Stomach smooth muscle (tissue), 2 donors: ENCODE measurements at regions not wholly inside any gene's neighbourhood (a gene's known extent, or its start where the extent isn't known, plus 50 kb on each side); places are given as distances from the start of the nearest gene placed in this dataset.
"Not testable (repeated sequence)": the region's sequence is repeated elsewhere in the genome, so short reads cannot be mapped to it uniquely, and the experiment has no call there.

Experiments
- H3K27ac ChIP-seq: one replicate; pipeline ENCODE4 v1.7.0; 2013; ENCODE audit warnings: mild to moderate bottlenecking, low read length, inconsistent platforms
- H3K27me3 ChIP-seq, 2 donors: one replicate each; pipeline ENCODE4 v1.7.0; 2013; ENCODE audit warnings: low read length in 2 of 2; ENCODE audit not compliant: insufficient read depth in 2 of 2, control insufficient read depth in 1 of 2
- H3K36me3 ChIP-seq, 2 donors: one replicate each; pipeline ENCODE4 v1.7.0; 2013; ENCODE audit warnings: low read length in 2 of 2; ENCODE audit not compliant: control insufficient read depth in 2 of 2, insufficient read depth in 2 of 2
- H3K4me1 ChIP-seq: one replicate; pipeline ENCODE4 v1.7.0; 2013; ENCODE audit warnings: low read length; ENCODE audit not compliant: control insufficient read depth, insufficient read depth
- H3K4me3 ChIP-seq, 2 donors: one replicate each; pipeline ENCODE4 v1.7.0; 2013; ENCODE audit warnings: low read length in 2 of 2
- H3K9ac ChIP-seq, 2 donors: one replicate each; pipeline ENCODE4 v1.7.0; 2013; ENCODE audit warnings: low read length in 2 of 2, mild to moderate bottlenecking in 1 of 2
- H3K9me3 ChIP-seq, 2 donors: one replicate each; pipeline ENCODE4 v1.7.0; 2013; ENCODE audit warnings: low read length in 2 of 2; ENCODE audit not compliant: control insufficient read depth in 2 of 2
- donor health status: healthy.
- donor health status: Pancreatic carcinoma.

- Histone ChIP-seq H3K9me3 (peaks cover 0 to 4% of the 10 kb centered on the region in 2 donors), H3K4me3 (no peak overlapping the region), H3K27ac (no peak overlapping the region), H3K27me3 (no peaks in the 10 kb centered on the region), H3K36me3 (no peaks in the 10 kb centered on the region), H3K4me1 (no peaks in the 10 kb centered on the region), H3K9ac (no peak overlapping the region)
Observed at GRCh38 chr13:64688893-64689677, 2541.1 kb downstream of the PCDH9 start.

DNA sequence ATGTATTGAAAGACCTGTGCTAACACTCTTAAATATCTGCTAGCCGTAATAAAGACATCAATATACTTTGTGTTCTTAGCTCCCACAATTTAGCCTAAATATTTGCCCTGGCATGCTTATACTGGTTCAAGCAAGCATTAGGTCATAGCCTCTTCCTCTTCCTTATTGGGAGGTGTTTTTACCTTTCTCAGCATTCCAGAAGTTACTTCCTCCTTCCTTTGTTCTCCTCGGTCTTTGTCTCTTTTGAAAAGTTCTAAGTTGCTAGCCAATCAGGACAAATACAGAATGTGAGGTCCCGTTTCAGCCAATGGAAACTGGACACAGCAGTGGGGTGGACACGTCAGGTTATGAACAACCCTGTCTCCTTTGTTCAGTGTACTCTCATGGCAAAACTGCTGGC is 2543.6 kb downstream of the PCDH9 start:
- H3K4me3 ChIP-seq, H3K27ac ChIP-seq: not testable (repeated sequence)

GRCh38 chr13:64684685-64685431 is 2545.3 kb downstream of the PCDH9 start:
- peaks cover 0 to 4% of the 10 kb centered on the region in 2 donors for H3K9me3 ChIP-seq
- H3K4me1 ChIP-seq = no peaks in the 10 kb centered on the region
- no peak overlapping the region for H3K4me3 ChIP-seq
- no peak overlapping the region for H3K27ac ChIP-seq
- no peaks in the 10 kb centered on the region for H3K27me3 ChIP-seq
- no peaks in the 10 kb centered on the region for H3K36me3 ChIP-seq
- H3K9ac ChIP-seq = no peak overlapping the region

More for the DNA sequence above, 2543.6 kb downstream of the PCDH9 start:
- H3K9ac ChIP-seq, H3K27me3 ChIP-seq, H3K36me3 ChIP-seq, H3K9me3 ChIP-seq, H3K4me1 ChIP-seq: not testable (repeated sequence)

- Histone ChIP-seq H3K27ac (no peak overlapping the region), H3K9me3 (peaks cover 0 to 4% of the 10 kb centered on the region in 2 donors), H3K9ac (no peak overlapping the region), H3K27me3 (no peaks in the 10 kb centered on the region), H3K36me3 (no peaks in the 10 kb centered on the region), H3K4me3 (no peak overlapping the region), H3K4me1 (no peaks in the 10 kb centered on the region)
Observed at GRCh38 chr13:64684108-64684507, 2546.0 kb downstream of the PCDH9 start.

GRCh38 chr13:64680739-64681138 is 2549.4 kb downstream of the PCDH9 start:
- no peaks in the 10 kb centered on the region for H3K27me3 ChIP-seq
- no peak overlapping the region for H3K9ac ChIP-seq
- no peak overlapping the region for H3K27ac ChIP-seq
- no peak overlapping the region for H3K4me3 ChIP-seq
- peaks cover 0 to 4% of the 10 kb centered on the region in 2 donors for H3K9me3 ChIP-seq
- H3K4me1 ChIP-seq = no peaks in the 10 kb centered on the region
- no peaks in the 10 kb centered on the region for H3K36me3 ChIP-seq

GRCh38 chr13:64675255-64675892 is 2554.8 kb downstream of the PCDH9 start:
- H3K27me3 ChIP-seq = no peaks in the 10 kb centered on the region
- H3K4me3 ChIP-seq = no peak overlapping the region
- no peaks in the 10 kb centered on the region for H3K36me3 ChIP-seq
- no peak overlapping the region for H3K27ac ChIP-seq
- no peaks in the 10 kb centered on the region for H3K9me3 ChIP-seq
- no peak overlapping the region for H3K9ac ChIP-seq
- H3K4me1 ChIP-seq = no peaks in the 10 kb centered on the region

DNA sequence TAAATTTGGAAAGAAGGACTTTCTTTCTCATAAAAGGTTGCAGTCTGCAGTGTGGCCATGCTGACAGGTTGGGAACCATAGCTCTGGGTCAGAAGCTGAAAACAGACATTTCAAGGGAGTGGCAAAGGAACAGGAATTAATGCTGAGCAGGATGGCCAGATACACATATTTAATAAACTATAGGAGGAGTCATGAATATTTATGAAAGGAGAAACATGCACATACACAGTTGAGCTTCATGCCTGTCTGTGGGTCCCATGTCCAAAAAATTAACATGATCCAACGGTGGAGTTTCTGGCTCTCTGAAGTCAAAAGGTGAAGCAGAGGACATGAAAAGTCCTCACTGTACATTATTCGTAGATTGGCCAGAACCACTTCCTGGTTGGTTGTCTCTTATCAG is 2556.0 kb downstream of the PCDH9 start:
- Histone ChIP-seq H3K9me3 (no peaks in the 10 kb centered on the region), H3K27me3 (no peaks in the 10 kb centered on the region), H3K36me3 (no peaks in the 10 kb centered on the region), H3K27ac (no peak overlapping the region), H3K4me1 (no peaks in the 10 kb centered on the region), H3K4me3 (no peak overlapping the region), H3K9ac (no peak overlapping the region)

GRCh38 chr13:64672751-64673150 is 2557.4 kb downstream of the PCDH9 start:
- H3K36me3 ChIP-seq = no peaks in the 10 kb centered on the region
- H3K4me1 ChIP-seq = no peaks in the 10 kb centered on the region
- no peak overlapping the region for H3K9ac ChIP-seq
- H3K27ac ChIP-seq = no peak overlapping the region
- no peaks in the 10 kb centered on the region for H3K9me3 ChIP-seq
- no peak overlapping the region for H3K4me3 ChIP-seq
- no peaks in the 10 kb centered on the region for H3K27me3 ChIP-seq

- no peaks in the 10 kb centered on the region for H3K27me3 ChIP-seq
- no peak overlapping the region for H3K4me3 ChIP-seq
- no peak overlapping the region for H3K27ac ChIP-seq
- no peak overlapping the region for H3K9ac ChIP-seq
- H3K9me3 ChIP-seq = peaks cover 2 to 11% of the 10 kb centered on the region in 2 donors
- no peaks in the 10 kb centered on the region for H3K36me3 ChIP-seq
- no peaks in the 10 kb centered on the region for H3K4me1 ChIP-seq
Observed at GRCh38 chr13:64662887-64663593, 2567.1 kb downstream of the PCDH9 start.

- no peak overlapping the region for H3K4me3 ChIP-seq
- H3K36me3 ChIP-seq = no peaks in the 10 kb centered on the region
- no peaks in the 10 kb centered on the region for H3K4me1 ChIP-seq
- H3K9me3 ChIP-seq = no peaks in the 10 kb centered on the region
- H3K9ac ChIP-seq = no peak overlapping the region
- H3K27me3 ChIP-seq = no peaks in the 10 kb centered on the region
- no peak overlapping the region for H3K27ac ChIP-seq
Observed at GRCh38 chr13:64648293-64648692, 2581.8 kb downstream of the PCDH9 start.
